GM21367 (cell line): ENCODE measurements at regions not wholly inside any gene's neighbourhood (a gene's known extent, or its start where the extent isn't known, plus 50 kb on each side); places are given as distances from the start of the nearest gene placed in this dataset.

Experiments used
- ATAC-seq: cut with Tn5 transposase; IDR thresholded peaks from one replicate; pipeline ENCODE4 v1.9.1; 2021; ENCODE audit not compliant: unreplicated experiment

- no peak for ATAC-seq
Measured at GRCh38 chr12:91861554-91861953, 284.1 kb downstream of the BTG1 start.

- ATAC-seq, result no peak
Measured at GRCh38 chr12:91859347-91859746, 286.3 kb downstream of the BTG1 start.

GRCh38 chr12:91857813-91858542, 287.7 kb downstream of the BTG1 start:
- ATAC-seq, result no peak

GRCh38 chr12:91854725-91855124, 290.9 kb downstream of the BTG1 start:
- no peak for ATAC-seq

- ATAC-seq, result no peak
Measured at GRCh38 chr12:91853350-91854127, 292.1 kb downstream of the BTG1 start.

GRCh38 chr12:91852634-91853033, 293.0 kb downstream of the BTG1 start:
- ATAC-seq, result no peak

- ATAC-seq, result no peak
Measured at GRCh38 chr12:91851741-91852477, 293.7 kb downstream of the BTG1 start.

- ATAC-seq, result no peak
Measured at GRCh38 chr12:91846466-91847055, 299.1 kb downstream of the BTG1 start.

- ATAC-seq, result no peak
Measured at GRCh38 chr12:91845365-91845764, 300.3 kb downstream of the BTG1 start.

- no peak for ATAC-seq
Measured at GRCh38 chr12:91841822-91842221, 303.8 kb downstream of the BTG1 start.

GRCh38 chr12:91836696-91837095, 308.9 kb downstream of the BTG1 start:
- no peak for ATAC-seq

- ATAC-seq, result no peak
Measured at GRCh38 chr12:91836264-91836663, 309.4 kb downstream of the BTG1 start.

GRCh38 chr12:91835693-91836092, 310.0 kb downstream of the BTG1 start:
- no peak for ATAC-seq

- no peak for ATAC-seq
Measured at GRCh38 chr12:91833780-91834359, 311.8 kb downstream of the BTG1 start.

GRCh38 chr12:91825999-91826398, 319.6 kb downstream of the BTG1 start:
- ATAC-seq, result no peak

- ATAC-seq, result no peak
Measured at GRCh38 chr12:91824991-91825390, 320.7 kb downstream of the BTG1 start.

GRCh38 chr12:91819132-91819447, 326.6 kb downstream of the BTG1 start:
- ATAC-seq, result no peak

GRCh38 chr12:91818227-91819131, 327.2 kb downstream of the BTG1 start:
- no peak for ATAC-seq

- no peak for ATAC-seq
Measured at GRCh38 chr12:91817517-91817916, 328.1 kb downstream of the BTG1 start.

GRCh38 chr12:91813701-91814100, 331.9 kb downstream of the BTG1 start:
- ATAC-seq, result no peak
